ENCODE measurements at regions not wholly inside any gene's neighbourhood (a gene's known extent, or its start where the extent isn't known, plus 50 kb on each side); places are given as distances from the start of the nearest gene placed in this dataset.
"Not testable (repeated sequence)": the region's sequence is repeated elsewhere in the genome, so short reads cannot be mapped to it uniquely, and the experiment has no call there.

DNA sequence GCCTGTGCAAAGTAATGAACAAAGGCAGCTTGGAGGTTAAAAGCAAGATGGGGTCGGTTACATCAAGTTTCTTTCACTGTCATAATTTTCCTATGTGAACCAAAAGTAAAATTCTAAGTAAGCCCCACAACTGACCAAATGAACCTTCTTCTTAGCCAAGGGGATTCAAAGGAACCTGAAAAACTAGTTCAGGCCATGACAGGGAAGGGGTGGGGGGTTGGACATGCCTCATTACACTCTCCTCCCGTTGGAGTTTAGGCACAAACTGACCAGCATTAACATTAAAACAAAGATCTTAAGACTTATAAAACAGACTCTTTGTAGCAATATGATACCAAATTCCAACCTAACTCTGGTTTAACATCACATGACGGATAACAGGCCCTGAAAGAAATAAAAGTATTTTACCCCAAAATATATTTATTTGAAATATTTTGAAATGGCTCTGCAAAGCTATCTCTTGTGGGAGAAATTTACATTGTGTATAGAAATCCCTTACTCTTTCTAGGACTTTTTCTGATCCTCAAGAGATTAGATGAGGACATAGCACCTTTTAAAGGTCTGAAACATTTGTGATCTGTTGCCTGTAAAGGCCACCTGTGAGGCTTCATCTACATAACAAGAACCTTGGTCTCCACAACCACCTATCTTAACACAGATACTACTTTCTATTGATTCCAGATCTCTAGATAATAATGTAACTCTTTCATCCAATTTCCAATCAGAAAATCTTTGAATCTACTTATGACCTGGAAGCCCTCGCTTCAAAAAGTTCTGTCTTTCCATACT is 1829.0 kb upstream of the MIR17HG start:
- Histone ChIP-seq H3K27ac (replicated peaks) (no peak overlapping the region), H3K27me3 (ENCODE audit: insufficient read depth, poor library complexity, severe bottlenecking) (no peaks in the 10 kb centered on the region), H3K4me3 (replicated peaks; ENCODE audit: insufficient read depth, low read length) (no peak overlapping the region)
- TF ChIP-seq GABPA (IDR thresholded peaks at IDR 0.05; ENCODE audit: low read depth) (no peak), POLR2AphosphoS5 (IDR thresholded peaks at IDR 0.05; ENCODE audit: low read depth) (no peak), SPI1 (IDR thresholded peaks at IDR 0.05; ENCODE audit: borderline replicate concordance, low read depth) (no peak)
- TF ChIP-seq, protein P1, sequence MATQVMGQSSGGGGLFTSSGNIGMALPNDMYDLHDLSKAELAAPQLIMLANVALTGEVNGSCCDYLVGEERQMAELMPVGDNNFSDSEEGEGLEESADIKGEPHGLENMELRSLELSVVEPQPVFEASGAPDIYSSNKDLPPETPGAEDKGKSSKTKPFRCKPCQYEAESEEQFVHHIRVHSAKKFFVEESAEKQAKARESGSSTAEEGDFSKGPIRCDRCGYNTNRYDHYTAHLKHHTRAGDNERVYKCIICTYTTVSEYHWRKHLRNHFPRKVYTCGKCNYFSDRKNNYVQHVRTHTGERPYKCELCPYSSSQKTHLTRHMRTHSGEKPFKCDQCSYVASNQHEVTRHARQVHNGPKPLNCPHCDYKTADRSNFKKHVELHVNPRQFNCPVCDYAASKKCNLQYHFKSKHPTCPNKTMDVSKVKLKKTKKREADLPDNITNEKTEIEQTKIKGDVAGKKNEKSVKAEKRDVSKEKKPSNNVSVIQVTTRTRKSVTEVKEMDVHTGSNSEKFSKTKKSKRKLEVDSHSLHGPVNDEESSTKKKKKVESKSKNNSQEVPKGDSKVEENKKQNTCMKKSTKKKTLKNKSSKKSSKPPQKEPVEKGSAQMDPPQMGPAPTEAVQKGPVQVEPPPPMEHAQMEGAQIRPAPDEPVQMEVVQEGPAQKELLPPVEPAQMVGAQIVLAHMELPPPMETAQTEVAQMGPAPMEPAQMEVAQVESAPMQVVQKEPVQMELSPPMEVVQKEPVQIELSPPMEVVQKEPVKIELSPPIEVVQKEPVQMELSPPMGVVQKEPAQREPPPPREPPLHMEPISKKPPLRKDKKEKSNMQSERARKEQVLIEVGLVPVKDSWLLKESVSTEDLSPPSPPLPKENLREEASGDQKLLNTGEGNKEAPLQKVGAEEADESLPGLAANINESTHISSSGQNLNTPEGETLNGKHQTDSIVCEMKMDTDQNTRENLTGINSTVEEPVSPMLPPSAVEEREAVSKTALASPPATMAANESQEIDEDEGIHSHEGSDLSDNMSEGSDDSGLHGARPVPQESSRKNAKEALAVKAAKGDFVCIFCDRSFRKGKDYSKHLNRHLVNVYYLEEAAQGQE (IDR thresholded peaks at IDR 0.05; ENCODE audit: insufficient replicate concordance, low read depth) = no peak
- TF ChIP-seq, protein P2, sequence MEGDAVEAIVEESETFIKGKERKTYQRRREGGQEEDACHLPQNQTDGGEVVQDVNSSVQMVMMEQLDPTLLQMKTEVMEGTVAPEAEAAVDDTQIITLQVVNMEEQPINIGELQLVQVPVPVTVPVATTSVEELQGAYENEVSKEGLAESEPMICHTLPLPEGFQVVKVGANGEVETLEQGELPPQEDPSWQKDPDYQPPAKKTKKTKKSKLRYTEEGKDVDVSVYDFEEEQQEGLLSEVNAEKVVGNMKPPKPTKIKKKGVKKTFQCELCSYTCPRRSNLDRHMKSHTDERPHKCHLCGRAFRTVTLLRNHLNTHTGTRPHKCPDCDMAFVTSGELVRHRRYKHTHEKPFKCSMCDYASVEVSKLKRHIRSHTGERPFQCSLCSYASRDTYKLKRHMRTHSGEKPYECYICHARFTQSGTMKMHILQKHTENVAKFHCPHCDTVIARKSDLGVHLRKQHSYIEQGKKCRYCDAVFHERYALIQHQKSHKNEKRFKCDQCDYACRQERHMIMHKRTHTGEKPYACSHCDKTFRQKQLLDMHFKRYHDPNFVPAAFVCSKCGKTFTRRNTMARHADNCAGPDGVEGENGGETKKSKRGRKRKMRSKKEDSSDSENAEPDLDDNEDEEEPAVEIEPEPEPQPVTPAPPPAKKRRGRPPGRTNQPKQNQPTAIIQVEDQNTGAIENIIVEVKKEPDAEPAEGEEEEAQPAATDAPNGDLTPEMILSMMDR (IDR thresholded peaks at IDR 0.05; ENCODE audit: insufficient read depth, low read length) = no peak
- DNase-seq (ENCODE audit: low read depth in 1 of 2, low spot score in 1 of 2) = no peak

DNA sequence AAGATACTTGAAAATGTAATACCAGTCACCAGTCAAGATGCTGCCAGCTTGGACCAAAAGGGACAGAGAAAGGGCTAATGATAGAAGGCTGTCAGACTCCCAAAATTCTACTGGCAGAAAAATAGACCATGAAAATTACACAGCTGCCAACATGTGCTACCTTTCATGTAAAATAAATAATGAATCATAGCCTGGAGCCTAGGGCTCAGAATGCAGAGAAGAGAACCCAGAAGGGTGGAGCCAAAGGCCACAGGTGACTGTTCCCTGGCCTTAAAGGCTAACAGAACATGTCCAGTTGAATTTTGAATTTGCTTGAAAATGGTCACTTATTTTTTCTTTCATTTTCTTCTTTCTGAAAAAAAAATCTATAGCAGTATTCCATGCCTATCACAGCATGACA is 1827.0 kb upstream of the MIR17HG start:
- TF ChIP-seq, protein P1 (IDR thresholded peaks at IDR 0.05; ENCODE audit: insufficient replicate concordance, low read depth) = no peak
- TF ChIP-seq, protein P2 (IDR thresholded peaks at IDR 0.05; ENCODE audit: insufficient read depth, low read length) = no peak
- TF ChIP-seq GABPA (IDR thresholded peaks at IDR 0.05; ENCODE audit: low read depth) (no peak), POLR2AphosphoS5 (IDR thresholded peaks at IDR 0.05; ENCODE audit: low read depth) (no peak), SPI1 (IDR thresholded peaks at IDR 0.05; ENCODE audit: borderline replicate concordance, low read depth) (no peak)

DNA sequence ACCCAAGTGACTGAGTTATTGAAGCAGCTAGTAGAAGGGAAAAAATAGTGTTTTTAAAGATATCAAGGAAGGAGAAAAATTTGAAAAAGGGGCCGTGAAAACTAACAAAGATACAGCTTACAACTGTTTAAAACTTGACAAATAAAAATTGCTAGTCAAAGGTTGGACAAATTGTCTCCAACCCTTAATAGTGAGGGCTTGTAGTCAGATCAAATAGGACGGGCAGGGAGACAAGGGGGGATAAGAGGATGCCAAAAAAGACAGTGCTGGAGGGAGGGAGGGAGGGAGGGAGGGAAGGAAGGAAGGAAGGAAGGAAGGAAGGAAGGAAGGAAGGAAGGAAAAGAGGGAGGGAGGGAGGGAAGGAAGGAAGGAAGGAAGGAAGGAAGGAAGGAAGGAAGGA is 1825.8 kb upstream of the MIR17HG start:
- not testable (repeated sequence) for H3K27ac ChIP-seq (replicated peaks); H3K27me3 ChIP-seq (ENCODE audit: insufficient read depth, poor library complexity, severe bottlenecking); H3K4me3 ChIP-seq (replicated peaks; ENCODE audit: insufficient read depth, low read length); DNase-seq (ENCODE audit: low read depth in 1 of 2, low spot score in 1 of 2)

More for the DNA sequence above, 1827.0 kb upstream of the MIR17HG start:
- H3K27me3 ChIP-seq (ENCODE audit: insufficient read depth, poor library complexity, severe bottlenecking) = no peaks in the 10 kb centered on the region
- H3K4me3 ChIP-seq (replicated peaks; ENCODE audit: insufficient read depth, low read length) = no peak overlapping the region
- H3K27ac ChIP-seq (replicated peaks) = no peak overlapping the region
- DNase-seq (ENCODE audit: low read depth in 1 of 2, low spot score in 1 of 2) = no peak

DNA sequence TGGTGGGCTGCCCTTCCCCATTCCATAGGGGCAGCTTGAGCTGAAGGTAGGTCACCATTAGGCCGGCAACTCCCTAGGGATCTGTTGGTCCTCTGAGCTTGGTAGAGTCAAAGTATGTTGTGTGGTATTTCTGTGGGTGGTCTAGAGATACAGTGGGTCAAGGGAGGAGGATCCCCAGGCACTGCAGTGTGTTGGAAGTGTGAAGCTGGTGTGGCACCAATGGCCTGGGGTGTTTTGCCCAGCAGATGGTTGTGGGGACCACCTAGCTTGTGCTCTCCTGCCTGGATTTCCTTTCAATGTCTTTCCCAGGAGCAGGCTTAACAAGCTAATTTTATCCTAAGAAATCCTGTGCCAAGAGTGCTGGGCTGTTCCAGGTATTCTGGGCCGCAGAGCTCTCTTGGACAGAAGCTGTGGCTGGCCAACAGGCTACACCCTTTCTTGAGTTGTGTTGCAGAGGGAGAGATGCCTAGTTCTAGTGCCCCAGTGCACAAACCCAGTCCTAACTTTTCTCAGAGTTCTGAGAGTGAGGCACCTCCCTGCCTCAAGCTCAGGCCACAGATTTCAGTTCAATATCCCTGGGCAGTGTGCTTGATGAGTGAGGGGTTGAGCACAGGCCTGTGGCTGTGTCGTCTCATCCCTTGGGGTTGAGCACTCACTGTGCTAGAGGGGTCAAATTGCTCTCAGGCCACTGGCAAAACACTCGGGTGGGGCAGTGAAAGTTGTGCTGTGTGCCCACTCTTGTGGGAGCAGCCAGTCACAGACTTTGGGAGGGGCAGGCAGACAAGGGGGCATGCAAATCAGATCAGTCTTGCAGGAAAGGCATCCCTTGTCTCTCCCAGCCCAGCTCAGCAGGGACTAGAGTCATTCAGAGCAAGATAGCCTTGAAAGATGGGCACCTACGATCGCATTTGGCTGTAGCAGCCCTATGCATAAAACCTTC is 1806.1 kb upstream of the MIR17HG start:
- no peak for DNase-seq (ENCODE audit: low read depth in 1 of 2, low spot score in 1 of 2)
- Histone ChIP-seq H3K27me3 (ENCODE audit: insufficient read depth, poor library complexity, severe bottlenecking) (no peaks in the 10 kb centered on the region), H3K4me3 (replicated peaks; ENCODE audit: insufficient read depth, low read length) (no peak overlapping the region), H3K27ac (replicated peaks) (no peak overlapping the region)
- TF ChIP-seq, protein P1 (IDR thresholded peaks at IDR 0.05; ENCODE audit: insufficient replicate concordance, low read depth) = no peak
- TF ChIP-seq, protein P2 (IDR thresholded peaks at IDR 0.05; ENCODE audit: insufficient read depth, low read length) = no peak
- TF ChIP-seq POLR2AphosphoS5 (IDR thresholded peaks at IDR 0.05; ENCODE audit: low read depth) = no peak
- TF ChIP-seq SPI1 (IDR thresholded peaks at IDR 0.05; ENCODE audit: borderline replicate concordance, low read depth) = no peak
- no peak for TF ChIP-seq GABPA (IDR thresholded peaks at IDR 0.05; ENCODE audit: low read depth)
